Right atrium auricular region (tissue), 2 donors: ENCODE measurements at regions not wholly inside any gene's neighbourhood (a gene's known extent, or its start where the extent isn't known, plus 50 kb on each side); places are given as distances from the start of the nearest gene placed in this dataset.

Experiments used
- DNase-seq: peaks from one replicate; pipeline ENCODE4 v3.0.0-alpha.2; 2019; ENCODE audit warnings: low spot score
- H3K27ac ChIP-seq, 2 donors: fragments of 200-600 bp; sonication (generic); 1 replicate in 1 of 2; 2 replicates in 1 of 2; pipeline ENCODE4 v1.5.1; 2016 to 2019
- H3K27me3 ChIP-seq, 2 donors: fragments of 200-600 bp; sonication (generic); one replicate each; pipeline versions ENCODE4 v1.5.1 to v1.6.0; 2017 to 2019
- H3K36me3 ChIP-seq: fragments of 200-600 bp; sonication (generic); one replicate; pipeline ENCODE4 v1.5.1; 2016
- H3K4me1 ChIP-seq, 2 donors: fragments of 200-600 bp; sonication (generic); one replicate each; pipeline versions ENCODE4 v1.5.1 to v1.6.0; 2017 to 2019
- H3K4me3 ChIP-seq, 2 donors: fragments of 200-600 bp; sonication (generic); 1 replicate in 1 of 2; 2 replicates in 1 of 2; pipeline ENCODE4 v1.5.1; 2017 to 2019; ENCODE audit warnings: mild to moderate bottlenecking in 1 of 2, moderate library complexity in 1 of 2
- H3K9me3 ChIP-seq, 2 donors: fragments of 200-600 bp; sonication (generic); one replicate each; pipeline ENCODE4 v1.5.1; 2019
- CTCF ChIP-seq, 2 donors: fragments of 200-600 bp; sonication (generic); IDR thresholded peaks; one replicate each; pipeline ENCODE4 v1.5.1; 2019; ENCODE audit warnings: antibody characterized with exemption in 2 of 2

- H3K9me3 ChIP-seq: no peaks in the 10 kb centered on the region
- H3K4me1 ChIP-seq: peaks cover 0 to 4% of the 10 kb centered on the region in 2 donors
- H3K36me3 ChIP-seq: no peaks in the 10 kb centered on the region
- no peak for TF ChIP-seq CTCF (IDR thresholded peaks at IDR 0.05)
- H3K27ac ChIP-seq: no peak overlapping the region
- no peak for DNase-seq
- H3K27me3 ChIP-seq: no peaks in the 10 kb centered on the region
- no peak overlapping the region for H3K4me3 ChIP-seq
Observed at GRCh38 chr13:53126841-53127245, 98.2 kb downstream of the OLFM4 start.

- Histone ChIP-seq H3K27ac (no peak overlapping the region), H3K36me3 (no peaks in the 10 kb centered on the region)
- no peak for TF ChIP-seq CTCF (IDR thresholded peaks at IDR 0.05)
Observed at GRCh38 chr13:53127373-53127772, 98.8 kb downstream of the OLFM4 start.

GRCh38 chr13:53129864-53130393, 101.3 kb downstream of the OLFM4 start:
- no peaks in the 10 kb centered on the region for H3K36me3 ChIP-seq
- H3K4me3 ChIP-seq: no peak overlapping the region
- H3K27me3 ChIP-seq: no peaks in the 10 kb centered on the region
- H3K4me1 ChIP-seq: peaks cover 0 to 4% of the 10 kb centered on the region in 2 donors
- no peak for DNase-seq
- no peak for TF ChIP-seq CTCF (IDR thresholded peaks at IDR 0.05)
- H3K27ac ChIP-seq: no peak overlapping the region
- H3K9me3 ChIP-seq: no peaks in the 10 kb centered on the region

More at GRCh38 chr13:53127373-53127772, 98.8 kb downstream of the OLFM4 start:
- Histone ChIP-seq H3K4me1 (peaks cover 0 to 4% of the 10 kb centered on the region in 2 donors), H3K9me3 (no peaks in the 10 kb centered on the region), H3K4me3 (no peak overlapping the region), H3K27me3 (no peaks in the 10 kb centered on the region)
- no peak for DNase-seq

- no peak for TF ChIP-seq CTCF (IDR thresholded peaks at IDR 0.05)
- Histone ChIP-seq H3K27me3 (no peaks in the 10 kb centered on the region), H3K9me3 (no peaks in the 10 kb centered on the region), H3K36me3 (no peaks in the 10 kb centered on the region), H3K4me3 (no peak overlapping the region), H3K4me1 (peaks cover 0 to 4% of the 10 kb centered on the region in 2 donors), H3K27ac (no peak overlapping the region)
- DNase-seq: no peak
Observed at GRCh38 chr13:53131361-53131760, 102.7 kb downstream of the OLFM4 start.

GRCh38 chr13:53135301-53135700, 106.7 kb downstream of the OLFM4 start:
- Histone ChIP-seq H3K27ac (no peak overlapping the region), H3K9me3 (no peaks in the 10 kb centered on the region), H3K4me3 (no peak overlapping the region), H3K36me3 (no peaks in the 10 kb centered on the region), H3K27me3 (no peaks in the 10 kb centered on the region), H3K4me1 (no peaks in the 10 kb centered on the region)
- TF ChIP-seq CTCF (IDR thresholded peaks at IDR 0.05): no peak
- no peak for DNase-seq

- Histone ChIP-seq H3K4me1 (no peaks in the 10 kb centered on the region), H3K4me3 (no peak overlapping the region), H3K9me3 (no peaks in the 10 kb centered on the region), H3K27me3 (no peaks in the 10 kb centered on the region), H3K27ac (no peak overlapping the region), H3K36me3 (no peaks in the 10 kb centered on the region)
- no peak for TF ChIP-seq CTCF (IDR thresholded peaks at IDR 0.05)
- DNase-seq: no peak
Observed at GRCh38 chr13:53136554-53137215, 108.1 kb downstream of the OLFM4 start.
